Lower leg skin (tissue), 3 donors: ENCODE measurements at regions not wholly inside any gene's neighbourhood (a gene's known extent, or its start where the extent isn't known, plus 50 kb on each side); places are given as distances from the start of the nearest gene placed in this dataset.

Experiments
- CTCF ChIP-seq, 3 donors: fragments of 450-650 bp; IDR thresholded peaks; one replicate each; pipeline ENCODE4 v1.5.1; 2016; ENCODE audit warnings: antibody characterized with exemption in 3 of 3, mild to moderate bottlenecking in 3 of 3, moderate library complexity in 2 of 3
- POLR2A ChIP-seq, 2 donors: fragments of 450-650 bp; IDR thresholded peaks; one replicate each; pipeline ENCODE4 v1.6.1; 2016 to 2017; ENCODE audit warnings: antibody characterized with exemption in 2 of 2, mild to moderate bottlenecking in 1 of 2, moderate library complexity in 1 of 2

GRCh38 chr12:84694116-84694515, 218.5 kb downstream of the SLC6A15 start:
- TF ChIP-seq CTCF (IDR thresholded peaks at IDR 0.05): no peak
- TF ChIP-seq POLR2A (IDR thresholded peaks at IDR 0.05): no peak
